Right lobe of liver (tissue), 4 donors: ENCODE measurements at regions not wholly inside any gene's neighbourhood (a gene's known extent, or its start where the extent isn't known, plus 50 kb on each side); places are given as distances from the start of the nearest gene placed in this dataset.

ENCODE experiments used
- POLR2A ChIP-seq: fragments of 450-650 bp; IDR thresholded peaks from one replicate; pipeline ENCODE4 v1.6.1; 2017; ENCODE audit warnings: antibody characterized with exemption, mild to moderate bottlenecking
- TF ChIP-seq, protein P1 (sequence below), 4 donors: fragments of 200-600 bp in 3 of 4; fragments of 450-650 bp in 1 of 4; IDR thresholded peaks; one replicate each; pipeline versions ENCODE4 v1.5.1 to v1.8.0; 2016 to 2022; ENCODE audit warnings: antibody characterized with exemption in 4 of 4, mild to moderate bottlenecking in 2 of 4
- donor health status: DM: no; HTN: no; CAD: no.
- donor health status: DM: no; HTN: no; CAD: no.
- donor health status: DM: no; HTN: yes; CAD: no.

DNA sequence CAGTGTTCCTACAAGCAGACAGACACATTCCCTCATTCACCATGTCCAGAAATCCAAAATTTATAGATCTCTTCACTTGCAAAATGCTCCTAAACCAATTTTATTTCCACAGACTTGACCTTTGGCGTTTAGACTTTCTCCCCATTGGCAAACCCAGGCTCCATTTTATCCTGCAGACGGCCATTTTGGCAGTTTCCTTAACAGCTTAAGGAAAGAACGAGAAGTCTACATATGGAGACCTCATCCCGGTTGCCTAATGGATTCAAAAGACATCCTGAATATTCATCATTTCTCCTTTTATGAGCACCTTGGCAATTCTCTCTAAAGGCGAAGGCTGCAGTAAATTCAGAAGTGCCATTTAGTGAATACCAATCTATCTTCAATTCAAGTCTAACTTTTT, 132.9 kb downstream of the HLX start:
- TF ChIP-seq POLR2A: no peak
- TF ChIP-seq, protein P1, sequence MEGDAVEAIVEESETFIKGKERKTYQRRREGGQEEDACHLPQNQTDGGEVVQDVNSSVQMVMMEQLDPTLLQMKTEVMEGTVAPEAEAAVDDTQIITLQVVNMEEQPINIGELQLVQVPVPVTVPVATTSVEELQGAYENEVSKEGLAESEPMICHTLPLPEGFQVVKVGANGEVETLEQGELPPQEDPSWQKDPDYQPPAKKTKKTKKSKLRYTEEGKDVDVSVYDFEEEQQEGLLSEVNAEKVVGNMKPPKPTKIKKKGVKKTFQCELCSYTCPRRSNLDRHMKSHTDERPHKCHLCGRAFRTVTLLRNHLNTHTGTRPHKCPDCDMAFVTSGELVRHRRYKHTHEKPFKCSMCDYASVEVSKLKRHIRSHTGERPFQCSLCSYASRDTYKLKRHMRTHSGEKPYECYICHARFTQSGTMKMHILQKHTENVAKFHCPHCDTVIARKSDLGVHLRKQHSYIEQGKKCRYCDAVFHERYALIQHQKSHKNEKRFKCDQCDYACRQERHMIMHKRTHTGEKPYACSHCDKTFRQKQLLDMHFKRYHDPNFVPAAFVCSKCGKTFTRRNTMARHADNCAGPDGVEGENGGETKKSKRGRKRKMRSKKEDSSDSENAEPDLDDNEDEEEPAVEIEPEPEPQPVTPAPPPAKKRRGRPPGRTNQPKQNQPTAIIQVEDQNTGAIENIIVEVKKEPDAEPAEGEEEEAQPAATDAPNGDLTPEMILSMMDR (IDR thresholded peaks at IDR 0.05): no peak
